ENCODE measurements at regions not wholly inside any gene's neighbourhood (a gene's known extent, or its start where the extent isn't known, plus 50 kb on each side); places are given as distances from the start of the nearest gene placed in this dataset.

GRCh38 chr9:38281917-38282316, 110.6 kb upstream of the ALDH1B1 start:
- Histone ChIP-seq H2BK20ac (ENCODE audit: low read length) (no peak overlapping the region), H3K36me3 (ENCODE audit: control insufficient read depth in 2 of 4, insufficient read depth in 4 of 4, low read length in 3 of 4) (no peaks in the 10 kb centered on the region), H3K23ac (ENCODE audit: insufficient read length) (no peak overlapping the region), H3K79me2 (ENCODE audit: control insufficient read depth in 1 of 2, insufficient read depth in 2 of 2, low read length in 2 of 2) (no peaks in the 10 kb centered on the region), H3K9ac (replicated peaks in 1 of 4; ENCODE audit: extremely low read depth in 1 of 4, low read depth in 3 of 4, low read length in 3 of 4) (no peak overlapping the region), H3K23me2 (ENCODE audit: low read depth, low read length) (no peaks in the 10 kb centered on the region; the same call in 1 of the 2 replicates), H3K4me1 (replicated peaks in 1 of 4; ENCODE audit: control insufficient read depth in 3 of 4, insufficient read depth in 4 of 4, low read length in 3 of 4) (peaks cover 5 to 13% (median 12%) of the 10 kb centered on the region in 4 experiments), H3K27me3 (replicated peaks in 1 of 4; ENCODE audit: control insufficient read depth in 3 of 4, extremely low read depth in 1 of 4, insufficient read depth in 3 of 4, low read length in 3 of 4) (peaks cover 0 to 2% (median 0%) of the 10 kb centered on the region in 4 experiments; a peak in 2 of 7 replicates), H4K5ac (ENCODE audit: insufficient read length, low read depth, low read length) (no peak overlapping the region), H3K27ac (ENCODE audit: low read depth, low read length) (no peak overlapping the region), H2AFZ (ENCODE audit: low read length) (no peak overlapping the region), H3K14ac (ENCODE audit: insufficient read length) (no peak overlapping the region), H4K8ac (ENCODE audit: extremely low read depth, insufficient read depth, low read length) (no peak overlapping the region), H2BK12ac (ENCODE audit: low read depth, low read length) (no peak overlapping the region), H2BK15ac (ENCODE audit: low read length) (no peak overlapping the region), H3K79me1 (ENCODE audit: low read depth, low read length) (no peaks in the 10 kb centered on the region), H4K20me1 (replicated peaks in 1 of 2; ENCODE audit: control insufficient read depth in 1 of 2, insufficient read depth in 2 of 2, low read length in 2 of 2) (no peaks in the 10 kb centered on the region), H2BK120ac (replicated peaks; ENCODE audit: low read depth, low read length) (no peak overlapping the region), H3K9me3 (ENCODE audit: insufficient read depth in 2 of 2, low read depth in 1 of 2, low read length in 1 of 2) (no peaks in the 10 kb centered on the region), H3K4ac (replicated peaks; ENCODE audit: insufficient read length, low read depth, low read length) (no peak overlapping the region), H3K4me2 (ENCODE audit: insufficient read depth in 1 of 2, low read depth in 2 of 2, low read length in 2 of 2) (no peak overlapping the region), H3K4me3 (ENCODE audit: extremely low read depth in 1 of 4, insufficient read depth in 2 of 4, low read depth in 3 of 4, low read length in 4 of 4) (no peak overlapping the region), H3K18ac (ENCODE audit: extremely low read depth, low read length) (no peak overlapping the region; the same call in 1 of the 2 replicates), H3K56ac (replicated peaks; ENCODE audit: insufficient read length, low read depth, low read length) (no peak overlapping the region), H2AK5ac (ENCODE audit: low read depth, low read length) (no peak overlapping the region), H2BK5ac (ENCODE audit: low read depth, low read length) (no peak overlapping the region), H4K91ac (replicated peaks; ENCODE audit: insufficient read length, low read length) (peak overlapping the region; percentile 57)
- WGBS, 2 experiments (ENCODE audit: extremely low coverage in 1 of 2, insufficient coverage in 1 of 2, insufficient read length in 1 of 2, insufficient replicate concordance in 2 of 2, low coverage in 1 of 2, low lambda C conversion rate in 2 of 2, missing lambda C conversion rate in 1 of 2), result 93% methylated on average over 11 of the region's 11 CpGs; no CpG with 5 or more reads in 1 of the 2 experiments
- CTCF ChIA-PET (ENCODE audit: partially characterized antibody), result interaction anchor here (0.8 to 2.5 kb wide), 3 partner anchors 17 to 121 kb away, joined by 3 to 8 read pairs (median 3); no protein-coding TSS in a partner anchor
- DNase-seq (ENCODE audit: low read depth in 1 of 2, low spot score in 2 of 2), result no peak
- no peak for TF ChIP-seq SAP30 (IDR thresholded peaks at IDR 0.05; ENCODE audit: insufficient read depth, insufficient replicate concordance, low read length)
- TF ChIP-seq SP1 (IDR thresholded peaks at IDR 0.05; ENCODE audit: low read depth, low read length), result no peak
- TF ChIP-seq CHD1 (IDR thresholded peaks at IDR 0.05; ENCODE audit: low read depth, low read length), result no peak
- no peak for TF ChIP-seq E2F6 (IDR thresholded peaks at IDR 0.05)
- no peak for TF ChIP-seq CEBPB (IDR thresholded peaks at IDR 0.05; ENCODE audit: low read depth, low read length)
- TF ChIP-seq JUN (IDR thresholded peaks at IDR 0.05; ENCODE audit: low read depth, low read length), result no peak
- no peak for TF ChIP-seq RFX5 (IDR thresholded peaks at IDR 0.05; ENCODE audit: borderline replicate concordance, low read depth, low read length)
- no peak for TF ChIP-seq SIX5 (IDR thresholded peaks at IDR 0.05; ENCODE audit: low read depth, low read length)
- TF ChIP-seq BRCA1 (IDR thresholded peaks at IDR 0.05; ENCODE audit: low read depth, low read length), result no peak
- no peak for FAIRE-seq
- POLR2A ChIA-PET (ENCODE audit: partially characterized antibody), result no interaction called here

Data from H1 (cell line).